ENCODE measurements at regions not wholly inside any gene's neighbourhood (a gene's known extent, or its start where the extent isn't known, plus 50 kb on each side); places are given as distances from the start of the nearest gene placed in this dataset.
"Not testable (repeated sequence)": the region's sequence is repeated elsewhere in the genome, so short reads cannot be mapped to it uniquely, and the experiment has no call there.

DNA sequence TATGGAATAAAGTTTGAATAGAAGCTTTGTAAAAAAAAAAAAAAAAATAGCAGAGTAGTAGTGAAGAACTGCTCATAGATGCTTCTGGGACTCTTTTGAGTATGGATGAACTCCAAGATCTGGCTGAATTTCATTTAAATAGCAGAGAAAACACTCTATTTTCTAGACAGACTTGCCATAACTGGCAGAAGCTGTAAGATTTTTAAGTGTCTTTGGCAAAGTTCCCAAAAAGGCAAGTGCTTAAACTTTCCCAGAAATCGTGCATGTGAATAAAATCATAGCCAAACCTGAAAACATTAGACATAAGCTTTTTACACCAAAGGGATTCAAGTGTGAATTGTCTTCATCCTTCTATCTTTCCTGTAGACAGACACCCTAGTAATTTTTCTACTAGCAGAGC, 110.3 kb upstream of the MITF start:
- Histone ChIP-seq H3K23ac (ENCODE audit: low read length in 2 of 2) (no peak overlapping the region), H3K9me3 (ENCODE audit: control insufficient read depth, low read length) (peaks cover 9% of the 10 kb centered on the region), H4K8ac (ENCODE audit: low read length) (no peak overlapping the region), H3K4ac (ENCODE audit: low read depth in 1 of 2, low read length in 2 of 2) (no peak overlapping the region), H3K18ac (ENCODE audit: low read depth in 1 of 2, low read length in 2 of 2) (no peak overlapping the region), H3K14ac (ENCODE audit: low read length in 2 of 2) (no peak overlapping the region), H3K4me2 (ENCODE audit: low read length, poor library complexity, severe bottlenecking) (no peak overlapping the region), H3K4me1 (ENCODE audit: control insufficient read depth, insufficient read depth, low read depth, low read length) (no peaks in the 10 kb centered on the region), H2AFZ (ENCODE audit: low read depth, low read length) (no peak overlapping the region), H3K36me3 (ENCODE audit: control insufficient read depth in 1 of 2, insufficient read depth in 2 of 2, low read depth in 1 of 2, low read length in 2 of 2) (no peaks in the 10 kb centered on the region), H2AK5ac (ENCODE audit: low read length, severe bottlenecking) (no peak overlapping the region), H2BK120ac (ENCODE audit: low read depth, low read length) (no peak overlapping the region), H4K91ac (ENCODE audit: low read length) (no peak overlapping the region), H3K27me3 (ENCODE audit: control insufficient read depth in 1 of 2, insufficient read depth in 1 of 2, low read length in 2 of 2) (no peaks in the 10 kb centered on the region), H3K4me3 (ENCODE audit: insufficient read depth in 1 of 2, low read depth in 1 of 2, low read length in 2 of 2) (no peak overlapping the region), H2BK5ac (ENCODE audit: low read depth, low read length, poor library complexity, severe bottlenecking) (no peak overlapping the region), H3K9ac (ENCODE audit: low read length) (no peak overlapping the region), H3K79me1 (replicated peaks; ENCODE audit: low read length, poor library complexity, severe bottlenecking) (no peaks in the 10 kb centered on the region), H2BK15ac (ENCODE audit: low read depth, poor library complexity, severe bottlenecking) (no peak overlapping the region), H3K27ac (ENCODE audit: low read length, poor library complexity, severe bottlenecking) (no peak overlapping the region), H2BK12ac (ENCODE audit: low read length in 2 of 2) (no peak overlapping the region)
- whole genome bisulfite sequencing = 80% methylated on average over 1 of the region's 1 CpG
- DNase-seq = no peak

DNA sequence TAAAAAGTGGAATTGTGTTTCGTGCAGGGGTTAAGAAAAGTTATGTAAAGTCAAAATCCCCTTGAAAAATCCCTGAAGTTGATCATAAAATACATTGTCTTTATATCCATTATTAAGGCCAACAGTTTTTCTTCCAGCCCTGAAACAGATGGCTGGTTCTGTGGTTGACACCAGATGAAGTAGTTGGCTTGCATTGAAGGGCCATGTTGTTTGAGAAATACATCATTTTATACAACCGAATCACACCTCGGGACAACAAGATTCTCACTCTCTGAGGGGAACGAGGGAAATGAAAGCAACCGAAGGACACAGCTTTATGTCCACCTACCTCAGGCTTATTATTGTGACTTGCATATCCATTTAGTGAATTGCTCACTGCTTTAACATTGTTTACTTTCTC, 126.0 kb upstream of the MITF start:
- 93% methylated on average over 4 of the region's 5 CpGs for WGBS
- Histone ChIP-seq H2AK5ac (ENCODE audit: low read length, severe bottlenecking) (no peak overlapping the region), H4K8ac (ENCODE audit: low read length) (no peak overlapping the region), H3K4me3 (ENCODE audit: insufficient read depth in 1 of 2, low read depth in 1 of 2, low read length in 2 of 2) (no peak overlapping the region), H2BK120ac (ENCODE audit: low read depth, low read length) (no peak overlapping the region), H3K18ac (ENCODE audit: low read depth in 1 of 2, low read length in 2 of 2) (no peak overlapping the region), H3K23ac (ENCODE audit: low read length in 2 of 2) (no peak overlapping the region), H3K9me3 (ENCODE audit: control insufficient read depth, low read length) (no peaks in the 10 kb centered on the region), H3K4me1 (ENCODE audit: control insufficient read depth, insufficient read depth, low read depth, low read length) (no peaks in the 10 kb centered on the region), H3K4ac (ENCODE audit: low read depth in 1 of 2, low read length in 2 of 2) (no peak overlapping the region), H4K91ac (ENCODE audit: low read length) (no peak overlapping the region), H2BK15ac (ENCODE audit: low read depth, poor library complexity, severe bottlenecking) (no peak overlapping the region), H3K36me3 (ENCODE audit: control insufficient read depth in 1 of 2, insufficient read depth in 2 of 2, low read depth in 1 of 2, low read length in 2 of 2) (no peaks in the 10 kb centered on the region), H3K27ac (ENCODE audit: low read length, poor library complexity, severe bottlenecking) (no peak overlapping the region), H3K9ac (ENCODE audit: low read length) (no peak overlapping the region), H3K14ac (ENCODE audit: low read length in 2 of 2) (no peak overlapping the region), H2BK5ac (ENCODE audit: low read depth, low read length, poor library complexity, severe bottlenecking) (no peak overlapping the region), H2AFZ (ENCODE audit: low read depth, low read length) (no peak overlapping the region), H3K27me3 (ENCODE audit: control insufficient read depth in 1 of 2, insufficient read depth in 1 of 2, low read length in 2 of 2) (no peaks in the 10 kb centered on the region), H3K4me2 (ENCODE audit: low read length, poor library complexity, severe bottlenecking) (no peak overlapping the region), H3K79me1 (replicated peaks; ENCODE audit: low read length, poor library complexity, severe bottlenecking) (no peaks in the 10 kb centered on the region), H2BK12ac (ENCODE audit: low read length in 2 of 2) (no peak overlapping the region)
- DNase-seq = no peak

GRCh38 chr3:69612791-69613190, 126.5 kb upstream of the MITF start:
- Histone ChIP-seq H4K91ac (ENCODE audit: low read length) (no peak overlapping the region), H2BK5ac (ENCODE audit: low read depth, low read length, poor library complexity, severe bottlenecking) (no peak overlapping the region), H3K79me1 (replicated peaks; ENCODE audit: low read length, poor library complexity, severe bottlenecking) (no peaks in the 10 kb centered on the region), H3K4ac (ENCODE audit: low read depth in 1 of 2, low read length in 2 of 2) (no peak overlapping the region), H3K4me2 (ENCODE audit: low read length, poor library complexity, severe bottlenecking) (no peak overlapping the region), H2BK12ac (ENCODE audit: low read length in 2 of 2) (no peak overlapping the region), H2BK120ac (ENCODE audit: low read depth, low read length) (no peak overlapping the region), H3K36me3 (ENCODE audit: control insufficient read depth in 1 of 2, insufficient read depth in 2 of 2, low read depth in 1 of 2, low read length in 2 of 2) (no peaks in the 10 kb centered on the region), H3K14ac (ENCODE audit: low read length in 2 of 2) (no peak overlapping the region), H2AFZ (ENCODE audit: low read depth, low read length) (no peak overlapping the region), H3K27me3 (ENCODE audit: control insufficient read depth in 1 of 2, insufficient read depth in 1 of 2, low read length in 2 of 2) (no peaks in the 10 kb centered on the region), H4K8ac (ENCODE audit: low read length) (no peak overlapping the region), H3K23ac (ENCODE audit: low read length in 2 of 2) (no peak overlapping the region), H3K9ac (ENCODE audit: low read length) (no peak overlapping the region), H2AK5ac (ENCODE audit: low read length, severe bottlenecking) (no peak overlapping the region), H3K9me3 (ENCODE audit: control insufficient read depth, low read length) (no peaks in the 10 kb centered on the region), H3K4me3 (ENCODE audit: insufficient read depth in 1 of 2, low read depth in 1 of 2, low read length in 2 of 2) (no peak overlapping the region), H3K18ac (ENCODE audit: low read depth in 1 of 2, low read length in 2 of 2) (no peak overlapping the region), H2BK15ac (ENCODE audit: low read depth, poor library complexity, severe bottlenecking) (no peak overlapping the region), H3K4me1 (ENCODE audit: control insufficient read depth, insufficient read depth, low read depth, low read length) (no peaks in the 10 kb centered on the region), H3K27ac (ENCODE audit: low read length, poor library complexity, severe bottlenecking) (no peak overlapping the region)
- WGBS = no CpG with 5 or more reads among the region's 2 CpGs
- DNase-seq = no peak

DNA sequence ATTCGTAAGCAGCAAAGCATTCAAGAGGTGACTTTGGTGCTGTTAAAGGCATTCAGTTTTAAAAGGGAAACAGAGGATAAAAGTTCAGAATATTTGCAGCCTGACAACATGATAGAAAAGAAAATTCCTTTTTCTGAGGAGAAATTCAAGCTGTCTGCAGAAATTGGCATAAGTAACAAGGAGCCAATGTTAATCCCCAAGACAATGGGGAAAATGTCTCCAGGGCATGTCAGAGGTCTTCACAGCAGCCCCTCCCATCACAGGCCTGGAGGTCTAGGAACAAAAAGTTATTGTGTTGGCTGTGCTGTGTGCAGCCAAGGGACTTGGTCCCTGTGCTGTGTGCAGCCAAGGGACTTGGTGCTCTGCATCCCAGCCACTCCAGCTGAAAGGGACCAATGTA, 129.7 kb upstream of the MITF start:
- not testable (repeated sequence) for H3K4me3 ChIP-seq (ENCODE audit: insufficient read depth in 1 of 2, low read depth in 1 of 2, low read length in 2 of 2); H2BK120ac ChIP-seq (ENCODE audit: low read depth, low read length); H4K8ac ChIP-seq (ENCODE audit: low read length); H2AK5ac ChIP-seq (ENCODE audit: low read length, severe bottlenecking); H3K4me2 ChIP-seq (ENCODE audit: low read length, poor library complexity, severe bottlenecking); H3K27ac ChIP-seq (ENCODE audit: low read length, poor library complexity, severe bottlenecking); H3K79me1 ChIP-seq (replicated peaks; ENCODE audit: low read length, poor library complexity, severe bottlenecking); H3K9me3 ChIP-seq (ENCODE audit: control insufficient read depth, low read length); H4K91ac ChIP-seq (ENCODE audit: low read length); H3K27me3 ChIP-seq (ENCODE audit: control insufficient read depth in 1 of 2, insufficient read depth in 1 of 2, low read length in 2 of 2); H2BK5ac ChIP-seq (ENCODE audit: low read depth, low read length, poor library complexity, severe bottlenecking); DNase-seq; H3K9ac ChIP-seq (ENCODE audit: low read length); H3K18ac ChIP-seq (ENCODE audit: low read depth in 1 of 2, low read length in 2 of 2); H3K23ac ChIP-seq (ENCODE audit: low read length in 2 of 2); H2BK15ac ChIP-seq (ENCODE audit: low read depth, poor library complexity, severe bottlenecking); H3K4ac ChIP-seq (ENCODE audit: low read depth in 1 of 2, low read length in 2 of 2); H2AFZ ChIP-seq (ENCODE audit: low read depth, low read length); H3K36me3 ChIP-seq (ENCODE audit: control insufficient read depth in 1 of 2, insufficient read depth in 2 of 2, low read depth in 1 of 2, low read length in 2 of 2); H2BK12ac ChIP-seq (ENCODE audit: low read length in 2 of 2); H3K14ac ChIP-seq (ENCODE audit: low read length in 2 of 2); H3K4me1 ChIP-seq (ENCODE audit: control insufficient read depth, insufficient read depth, low read depth, low read length)
- WGBS = 26% methylated on average over 1 of the region's 1 CpG
